CD4-positive, alpha-beta T cell treated with Interleukin-17A for 1 hour (primary cell): ENCODE measurements at regions not wholly inside any gene's neighbourhood (a gene's known extent, or its start where the extent isn't known, plus 50 kb on each side); places are given as distances from the start of the nearest gene placed in this dataset.

Source experiments
- DNase-seq: peaks from one replicate; pipeline ENCODE4 v3.0.0-alpha.2; 2020

DNA sequence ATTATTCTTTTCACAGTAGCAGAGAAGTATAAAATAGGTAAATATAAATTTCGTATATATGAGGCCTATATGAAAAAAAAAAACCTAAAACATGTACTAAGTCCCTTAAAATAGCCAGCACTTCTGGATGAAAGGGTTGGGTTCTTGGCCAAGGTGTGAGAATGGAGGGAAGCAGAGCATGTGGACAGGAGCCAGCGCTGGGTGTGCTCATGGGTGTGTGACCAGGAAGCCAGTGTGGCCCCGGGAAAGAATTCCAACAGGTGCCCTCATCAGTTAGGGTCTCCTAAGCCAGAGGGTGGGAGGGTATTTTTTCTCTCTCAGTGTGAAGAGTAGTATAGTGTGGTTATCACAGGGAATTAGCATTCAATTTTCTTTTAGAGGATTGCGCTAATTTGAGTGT is 401.9 kb upstream of the IGFBP3 start:
- DNase-seq: no peak

DNA sequence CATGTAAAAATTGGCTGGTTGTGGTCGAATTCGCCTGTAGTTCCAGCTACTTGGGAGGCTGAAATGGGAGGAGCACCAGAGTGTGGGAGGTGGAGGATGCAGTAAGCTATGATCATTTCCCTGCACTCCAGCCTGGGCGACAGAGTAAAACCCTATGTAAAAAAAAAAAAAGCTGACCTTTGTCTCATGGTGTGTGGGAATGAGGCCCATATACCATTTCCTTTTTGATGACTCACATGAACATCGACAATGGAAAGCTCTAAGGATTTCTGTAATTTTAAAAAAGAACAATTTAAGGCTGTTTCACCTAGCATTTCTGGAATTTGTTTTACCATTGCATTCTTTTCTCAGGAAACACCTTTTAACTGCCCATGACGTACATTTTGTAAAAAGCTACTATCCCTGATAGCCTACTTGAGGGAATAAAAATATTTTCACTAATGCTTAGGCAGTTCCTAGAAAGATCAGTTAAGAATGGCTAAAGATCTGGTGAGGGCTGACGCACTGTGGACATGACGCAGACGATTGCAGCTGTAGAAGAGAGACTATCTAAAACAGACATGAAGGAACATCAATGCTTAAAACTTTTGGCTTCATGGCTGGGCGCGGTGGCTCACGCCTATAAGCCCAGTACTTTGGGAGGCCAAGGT is 400.6 kb upstream of the IGFBP3 start:
- DNase-seq: no peak

DNA sequence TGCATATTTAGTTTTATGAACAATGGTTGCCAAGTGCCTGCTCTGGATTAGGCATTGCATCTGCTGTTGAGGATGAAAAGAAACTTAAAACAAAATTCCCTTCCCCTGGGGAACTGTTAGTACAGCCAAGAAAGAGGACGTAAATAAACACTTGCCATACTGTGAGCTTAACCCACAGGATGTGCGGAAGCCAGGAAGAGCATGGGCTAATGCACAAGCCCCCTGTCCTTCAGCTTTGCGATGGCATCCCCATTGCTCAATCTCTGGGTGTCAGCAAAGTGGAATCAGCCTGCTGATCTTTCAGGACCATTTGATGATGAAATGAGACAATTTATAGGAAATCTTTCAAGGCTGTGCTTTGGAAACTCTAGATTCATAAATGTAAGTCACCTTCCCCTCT is 399.9 kb upstream of the IGFBP3 start:
- no peak for DNase-seq

DNA sequence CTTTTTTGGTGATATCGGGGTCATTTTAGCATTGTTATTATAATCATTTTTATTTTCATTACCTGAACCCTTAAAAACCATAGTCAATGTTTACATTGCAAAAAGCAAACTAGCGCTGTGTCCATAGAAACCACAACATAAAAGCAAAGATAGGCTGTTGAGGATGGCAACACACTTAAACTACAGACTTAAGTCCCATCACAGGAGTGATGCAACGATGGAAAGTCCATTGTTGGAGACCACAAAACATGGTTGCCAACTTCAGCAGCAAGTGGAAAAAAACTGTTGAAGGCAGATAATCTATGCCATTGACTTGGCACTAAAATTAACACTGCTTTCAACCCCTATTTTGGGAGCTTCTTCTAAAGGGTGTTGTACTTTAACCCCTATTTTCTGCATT is 398.8 kb upstream of the IGFBP3 start:
- DNase-seq: no peak

DNA sequence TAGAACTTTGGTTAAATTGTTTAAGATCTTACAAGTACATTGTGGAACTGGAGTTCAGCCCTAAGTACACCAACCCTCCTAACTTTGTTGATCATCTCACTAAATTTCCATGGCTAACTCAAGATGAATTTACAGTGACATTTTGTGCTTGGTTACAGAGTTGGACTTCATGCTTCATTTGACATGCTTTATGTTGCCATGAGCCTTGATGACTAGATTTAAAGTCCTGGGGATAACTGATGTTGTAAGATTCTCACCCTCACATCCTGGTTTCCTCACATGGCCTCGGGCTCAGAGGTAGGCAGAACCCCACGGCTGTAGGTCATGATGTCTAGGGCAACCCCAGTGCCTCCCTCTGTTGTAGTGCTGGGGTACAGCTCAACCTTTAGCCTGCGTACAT is 397.2 kb upstream of the IGFBP3 start:
- DNase-seq: no peak

DNA sequence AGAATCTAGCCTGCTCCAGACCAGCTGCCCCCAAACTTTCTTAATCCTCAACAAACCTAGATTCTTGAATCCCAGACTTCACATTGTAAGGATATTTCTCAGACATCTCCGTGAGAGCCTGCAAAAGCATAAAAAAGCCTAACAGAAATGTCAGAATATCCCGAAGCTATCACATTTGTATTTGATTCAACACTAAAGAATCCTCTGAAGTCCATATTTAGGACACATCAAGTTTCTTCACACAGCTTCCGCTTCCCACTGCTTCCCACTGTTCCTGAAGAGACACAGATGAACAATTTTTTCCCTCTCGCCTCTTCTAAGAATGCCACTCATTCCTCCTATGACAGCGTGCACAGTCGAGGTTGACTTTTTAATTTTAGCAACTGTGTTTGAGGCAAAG is 396.2 kb upstream of the IGFBP3 start:
- no peak for DNase-seq

DNA sequence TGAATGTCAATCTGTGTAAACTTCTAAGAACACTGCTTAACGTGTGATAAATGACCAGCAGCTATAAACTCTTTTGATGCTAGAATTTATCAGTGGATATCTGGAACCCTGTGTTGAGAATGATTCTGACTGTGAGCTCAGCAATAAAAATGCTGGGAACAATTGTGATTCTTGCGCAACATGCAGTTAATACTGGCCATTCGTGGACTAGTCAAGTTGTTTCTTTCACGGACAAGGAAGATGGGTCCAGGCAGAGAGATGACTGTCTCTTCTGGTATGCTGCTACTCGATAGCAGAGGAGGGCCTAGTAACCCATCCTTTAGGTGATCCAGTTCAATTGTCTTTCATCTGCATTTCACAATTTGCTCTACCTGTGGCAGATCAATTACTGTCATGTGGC is 394.8 kb upstream of the IGFBP3 start:
- DNase-seq: no peak

DNA sequence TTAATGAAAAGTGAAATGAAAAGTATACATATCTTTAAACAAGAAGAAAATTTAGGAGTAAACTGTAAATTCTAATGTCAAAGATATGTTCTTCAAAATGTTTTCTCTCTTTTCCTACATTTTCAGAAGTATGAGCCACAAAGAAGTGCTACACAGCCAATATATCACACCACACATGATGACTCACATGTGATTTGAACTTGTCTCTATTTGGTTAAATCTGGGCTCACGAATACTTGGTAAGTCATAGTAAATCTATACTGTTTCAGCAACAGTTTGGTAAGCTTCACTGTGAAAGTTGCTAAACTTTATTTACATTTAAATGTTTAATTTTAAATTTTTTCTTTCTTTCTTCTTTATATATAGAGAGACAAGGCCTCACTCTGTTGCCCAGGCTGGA is 380.6 kb upstream of the IGFBP3 start:
- no peak for DNase-seq

DNA sequence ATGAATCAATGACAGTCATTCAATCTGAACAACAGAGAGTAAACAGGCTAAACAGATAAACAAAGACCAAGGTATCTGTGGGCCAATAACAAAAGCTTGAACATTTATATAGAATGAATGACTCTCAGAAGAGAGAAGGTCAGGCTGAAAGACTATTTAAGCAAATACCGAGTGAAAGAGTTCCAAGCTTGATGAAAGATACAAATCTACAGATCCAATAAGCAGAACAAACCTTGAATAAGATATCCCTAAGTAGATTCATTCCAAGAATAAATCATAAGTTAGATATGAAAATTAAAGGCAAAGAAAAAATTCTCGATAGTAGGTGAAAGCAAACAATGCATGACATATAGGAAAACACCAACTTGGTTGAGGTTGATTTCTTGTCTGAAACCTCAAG is 376.4 kb upstream of the IGFBP3 start:
- no peak for DNase-seq

DNA sequence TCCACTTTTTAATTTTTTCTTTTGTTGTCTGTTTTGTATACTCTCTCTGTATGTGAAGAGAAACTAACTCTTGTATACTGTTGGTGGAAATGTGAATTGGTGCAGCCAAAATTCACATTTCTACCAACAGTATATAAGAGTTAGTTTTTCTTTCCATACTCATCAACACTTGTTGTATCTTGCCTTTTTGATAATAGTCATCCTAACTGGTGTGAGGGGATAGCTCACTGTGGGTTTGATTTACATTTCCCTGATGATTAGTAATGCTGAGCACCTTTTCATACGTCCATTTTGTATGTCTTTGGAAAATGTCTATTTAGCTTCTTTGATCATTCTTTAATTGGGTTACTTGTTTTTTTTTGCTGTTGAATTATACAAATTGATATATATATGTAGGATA is 375.5 kb upstream of the IGFBP3 start:
- DNase-seq: no peak

DNA sequence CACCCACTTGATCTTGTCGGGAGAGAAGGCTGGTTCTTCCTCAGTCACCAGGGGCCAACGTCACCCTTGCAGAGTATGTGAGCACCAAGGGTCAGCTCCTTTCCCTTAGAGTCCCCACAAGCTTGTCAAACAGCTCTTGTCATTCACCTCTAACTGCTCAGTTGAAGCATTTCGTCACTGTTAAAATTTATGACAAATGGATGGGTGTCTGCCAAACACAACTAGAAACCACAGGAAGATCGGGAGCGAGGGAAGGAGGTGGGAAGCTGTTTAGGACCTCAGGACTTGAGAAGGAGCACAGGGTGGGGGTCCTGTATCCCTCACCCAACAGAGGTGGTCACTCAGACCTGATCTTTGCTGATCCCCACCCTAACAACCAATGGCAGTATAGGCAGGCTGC is 373.3 kb upstream of the IGFBP3 start:
- no peak for DNase-seq

DNA sequence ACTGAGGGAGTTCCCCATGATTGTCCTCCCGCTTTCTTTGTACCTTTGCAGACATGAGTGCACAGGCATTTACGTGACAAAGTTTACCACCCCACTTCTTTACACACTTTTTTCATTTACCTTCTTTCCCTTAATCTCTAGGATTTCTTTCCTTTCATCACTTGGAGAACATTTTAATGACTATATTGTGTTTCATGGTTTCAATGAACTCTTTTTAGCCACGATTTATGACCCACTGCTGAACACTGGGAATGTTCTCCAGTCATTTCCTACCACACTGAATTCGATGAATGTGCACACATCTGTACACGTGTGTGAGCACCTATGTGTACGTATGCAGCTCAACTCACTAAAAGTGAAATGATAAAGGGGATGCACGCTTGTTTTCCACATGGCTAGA is 371.7 kb upstream of the IGFBP3 start:
- no peak for DNase-seq

DNA sequence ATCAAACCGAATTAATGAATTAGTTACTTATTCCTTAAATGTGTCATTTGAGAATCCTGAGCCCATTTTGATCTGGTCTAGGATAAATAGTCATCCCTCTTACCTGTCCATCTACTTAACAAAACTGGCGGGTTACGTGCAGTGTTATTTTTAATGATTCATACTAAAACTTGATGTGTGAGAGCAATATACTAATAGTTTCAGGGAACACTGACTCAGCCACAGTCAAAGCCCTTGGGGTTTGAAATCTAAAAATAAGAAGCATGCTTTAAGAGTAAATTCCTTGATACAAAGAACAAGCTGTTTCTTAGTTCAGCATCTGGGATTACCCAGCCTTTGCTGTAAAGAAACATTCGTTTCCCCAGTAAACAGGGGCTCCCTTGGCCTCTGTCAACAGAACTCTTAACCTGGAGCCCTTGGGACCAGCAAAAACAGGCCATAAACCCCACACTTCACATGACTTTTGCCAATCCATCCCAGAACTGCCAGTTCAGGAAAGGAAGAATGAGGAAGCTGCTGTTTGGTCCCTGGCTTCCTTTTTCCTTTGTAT is 370.6 kb upstream of the IGFBP3 start:
- no peak for DNase-seq

DNA sequence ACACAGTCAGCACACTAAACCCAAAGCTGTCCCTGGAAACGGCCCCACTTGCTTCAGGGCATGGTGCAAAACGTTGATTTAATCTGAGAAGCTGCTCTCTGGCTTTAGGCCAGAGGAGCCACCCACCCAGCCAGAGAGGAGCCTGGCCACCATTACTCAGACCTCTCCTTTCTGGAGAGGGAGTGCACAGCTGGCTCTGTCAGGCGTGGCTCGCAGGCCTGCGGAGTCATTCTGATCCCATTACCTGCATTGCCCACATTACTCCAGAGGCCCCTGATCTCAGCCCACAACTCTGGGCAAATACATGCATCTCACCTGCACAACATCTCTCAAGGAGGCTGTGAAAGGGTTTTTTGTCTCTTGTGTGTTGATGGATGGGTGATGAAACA is 370.0 kb upstream of the IGFBP3 start:
- no peak for DNase-seq

DNA sequence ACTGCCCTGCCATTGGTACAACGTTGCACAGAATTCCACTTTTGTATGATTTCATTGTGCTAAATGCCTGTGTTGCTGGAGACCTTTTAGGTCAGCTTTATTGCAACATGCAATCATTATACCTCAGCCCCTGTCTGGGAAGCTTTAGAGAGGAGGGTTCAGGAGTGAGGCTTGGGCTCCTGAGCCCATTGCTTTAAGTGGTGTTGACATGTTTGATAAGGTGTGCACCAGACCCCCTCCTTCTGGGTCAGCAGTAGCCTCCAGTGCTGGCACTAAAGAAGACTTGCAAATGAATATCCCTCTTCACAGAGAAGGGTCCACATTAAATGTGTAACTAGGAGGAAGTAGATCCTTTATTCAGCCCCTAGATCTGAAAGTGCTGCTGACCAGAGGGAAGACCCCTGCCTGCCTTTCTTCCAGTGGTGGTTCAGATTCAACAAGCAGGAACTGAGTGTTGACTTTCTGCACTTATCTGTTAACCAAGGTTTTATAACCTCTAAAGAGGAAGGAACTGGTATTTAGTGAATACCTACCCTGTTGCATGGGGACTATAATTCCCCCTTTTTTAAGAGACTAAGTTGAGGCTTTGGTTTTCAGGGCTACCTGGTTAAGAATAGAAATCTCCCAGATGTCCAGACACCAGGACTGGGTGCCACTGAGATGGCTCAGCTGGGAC is 369.4 kb upstream of the IGFBP3 start:
- no peak for DNase-seq

DNA sequence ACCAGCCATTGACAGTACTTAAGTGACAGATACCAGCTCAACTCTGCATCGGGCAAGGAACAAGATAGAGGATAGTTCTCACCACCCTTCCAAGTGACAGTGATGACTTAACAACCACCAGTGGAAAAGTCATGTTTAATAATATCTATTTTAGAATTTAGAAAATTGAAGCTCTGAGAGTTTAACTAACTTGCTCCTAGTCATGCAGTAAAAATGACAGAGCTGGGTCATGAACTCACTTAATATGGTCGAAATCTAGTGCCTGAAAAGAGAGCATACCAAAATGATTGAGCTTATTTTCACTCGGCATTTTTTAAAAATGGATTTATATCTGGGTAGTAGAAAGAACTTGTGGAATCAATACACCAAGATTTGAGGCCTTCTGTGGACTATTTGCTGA is 367.8 kb upstream of the IGFBP3 start:
- no peak for DNase-seq

DNA sequence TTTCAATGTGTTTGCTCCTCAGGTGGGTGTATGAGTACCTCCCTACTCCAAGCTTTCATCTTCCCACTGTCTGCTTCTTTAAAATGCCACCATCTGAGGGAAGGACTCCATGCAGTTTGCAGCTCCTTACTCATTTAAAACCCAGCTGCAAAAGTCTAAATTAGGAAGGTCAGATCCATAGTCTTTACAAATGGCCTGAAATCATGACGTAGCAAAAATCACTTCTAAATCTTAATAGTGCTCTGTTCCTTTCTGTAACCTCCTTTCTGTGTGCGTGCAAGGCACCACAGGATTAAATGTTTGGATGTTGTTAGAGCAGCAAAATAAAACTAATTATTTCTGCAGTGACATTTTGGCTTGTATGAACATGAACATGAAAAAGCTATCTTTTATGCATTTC is 366.9 kb upstream of the IGFBP3 start:
- no peak for DNase-seq

DNA sequence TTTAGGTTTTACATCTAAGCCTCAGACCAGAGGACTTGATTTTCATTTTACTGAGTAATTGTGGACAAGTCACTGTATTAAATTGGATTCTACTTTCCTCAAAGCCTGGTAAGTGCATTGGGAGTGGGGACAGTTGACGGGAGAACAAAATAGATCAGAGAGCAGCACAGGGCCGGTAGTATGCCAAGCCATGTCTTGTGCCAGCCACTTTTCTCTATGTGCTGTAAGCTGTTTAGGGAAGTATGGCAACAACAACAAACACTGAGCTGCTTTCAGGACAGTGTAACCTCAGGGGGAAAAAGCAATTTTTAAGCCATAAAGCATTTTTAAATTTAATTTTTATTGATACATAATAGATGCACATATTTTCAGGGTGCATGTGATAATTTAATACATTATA is 365.9 kb upstream of the IGFBP3 start:
- no peak for DNase-seq

DNA sequence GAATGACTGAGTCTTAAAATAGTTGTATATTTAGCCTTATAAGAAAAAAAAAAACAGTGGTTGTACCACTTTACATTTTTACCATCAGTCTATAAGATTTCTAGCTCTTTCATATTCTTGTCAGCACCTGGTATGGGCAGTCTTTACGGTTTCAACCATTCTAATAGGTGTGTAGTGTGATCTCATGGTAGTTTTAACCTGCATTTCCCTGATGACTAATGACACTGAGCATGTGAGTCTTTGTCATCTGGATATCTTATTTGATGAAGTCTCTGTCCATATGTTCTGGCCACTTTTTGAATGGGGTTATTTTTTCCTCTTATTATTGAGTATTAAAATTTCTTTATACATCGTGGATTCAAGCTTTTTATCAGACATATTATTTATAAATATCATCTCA is 365.3 kb upstream of the IGFBP3 start:
- no peak for DNase-seq

DNA sequence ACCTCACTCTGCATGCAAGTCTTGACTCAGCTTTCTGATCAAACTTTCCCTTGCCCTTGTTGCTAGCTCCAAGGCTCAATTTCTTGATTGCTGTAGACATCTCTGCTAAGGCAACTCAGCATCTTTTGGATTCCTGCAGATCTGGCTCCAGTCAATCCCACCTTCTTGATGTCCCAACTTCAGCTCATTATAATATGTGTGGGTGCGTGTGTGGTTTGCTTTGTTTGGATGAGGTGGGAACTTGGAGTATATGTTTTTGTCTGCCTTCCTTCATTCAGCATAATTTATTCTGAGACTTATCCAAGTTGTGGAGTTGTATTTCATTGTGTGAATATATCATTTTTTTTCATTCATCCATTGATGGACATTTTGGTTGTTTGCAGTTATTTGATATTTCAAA is 364.8 kb upstream of the IGFBP3 start:
- DNase-seq: no peak

DNA sequence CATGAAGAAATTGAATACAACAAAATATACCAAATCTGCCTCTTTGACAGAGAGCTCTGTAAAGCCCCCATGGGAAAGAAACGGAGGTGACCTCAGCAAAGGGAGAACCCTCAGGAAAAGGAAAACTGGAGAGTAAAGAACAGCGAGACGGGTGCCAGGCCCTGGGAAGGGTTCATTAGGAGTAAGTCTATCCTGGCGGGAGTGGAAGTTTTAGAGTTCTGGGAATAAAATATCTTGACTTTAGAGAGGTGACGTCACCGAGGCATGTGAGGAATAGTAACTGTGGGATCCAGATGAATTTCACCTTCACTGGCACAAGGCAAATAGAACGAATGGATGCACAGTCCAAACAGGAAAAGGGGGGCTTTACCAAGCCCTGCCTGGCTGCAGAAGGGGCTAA is 362.8 kb upstream of the IGFBP3 start:
- no peak for DNase-seq

DNA sequence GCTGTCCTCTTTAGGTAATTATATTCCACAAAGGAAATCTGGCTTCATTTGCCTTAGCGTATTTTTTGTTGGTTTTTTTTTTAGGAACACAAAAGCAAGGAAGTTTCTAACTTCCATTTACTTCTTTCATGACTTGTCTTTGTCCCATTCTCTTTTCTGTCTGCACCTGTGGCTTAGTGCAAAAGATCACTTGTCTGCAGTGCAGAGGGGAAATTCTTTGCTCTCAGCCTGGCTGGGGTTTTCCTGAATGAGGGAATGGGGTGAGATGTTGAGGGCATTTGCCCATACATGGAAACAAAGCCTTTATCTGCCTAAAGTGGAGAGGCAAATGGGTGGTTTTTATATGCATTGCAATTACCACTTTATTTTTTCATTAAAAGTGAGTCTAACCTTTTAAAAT is 361.1 kb upstream of the IGFBP3 start:
- DNase-seq: no peak

DNA sequence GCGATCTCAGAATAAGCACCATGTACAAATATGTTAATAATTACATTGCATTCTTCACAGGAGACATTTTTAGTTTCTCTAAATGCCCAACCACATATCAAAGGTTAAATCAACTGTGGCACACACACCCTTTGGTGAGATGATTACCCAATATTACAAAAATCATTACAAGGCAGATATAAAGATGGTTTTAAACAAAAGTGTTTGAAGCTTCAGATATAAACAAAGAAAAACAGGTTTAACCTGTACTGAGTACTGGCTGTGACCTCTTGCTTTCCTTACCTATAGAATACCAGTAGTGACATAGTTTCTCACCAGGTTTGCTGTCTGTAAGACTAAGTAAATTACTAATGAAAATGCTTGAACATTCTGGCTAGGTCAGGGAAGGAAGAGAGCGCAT is 360.0 kb upstream of the IGFBP3 start:
- no peak for DNase-seq

DNA sequence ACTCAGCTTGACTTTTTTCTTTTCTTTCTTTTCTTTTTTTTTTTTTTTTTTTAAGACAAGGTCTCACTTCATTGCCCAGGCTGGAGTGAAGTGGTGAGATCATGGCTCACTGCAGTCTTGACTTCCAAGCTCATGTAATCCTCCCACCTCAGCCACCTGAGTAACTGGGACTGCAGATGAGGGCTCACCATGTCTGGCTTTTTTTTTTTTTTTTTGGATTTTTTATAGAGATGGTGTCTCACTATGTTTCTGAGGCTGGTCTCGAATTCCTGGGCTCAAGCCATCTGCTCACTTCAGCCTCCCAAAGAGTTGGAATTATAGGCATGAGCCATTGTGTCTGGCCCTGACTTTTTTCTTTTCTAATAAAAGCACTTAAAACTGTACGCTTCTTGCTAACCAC is 358.2 kb upstream of the IGFBP3 start:
- DNase-seq: no peak

DNA sequence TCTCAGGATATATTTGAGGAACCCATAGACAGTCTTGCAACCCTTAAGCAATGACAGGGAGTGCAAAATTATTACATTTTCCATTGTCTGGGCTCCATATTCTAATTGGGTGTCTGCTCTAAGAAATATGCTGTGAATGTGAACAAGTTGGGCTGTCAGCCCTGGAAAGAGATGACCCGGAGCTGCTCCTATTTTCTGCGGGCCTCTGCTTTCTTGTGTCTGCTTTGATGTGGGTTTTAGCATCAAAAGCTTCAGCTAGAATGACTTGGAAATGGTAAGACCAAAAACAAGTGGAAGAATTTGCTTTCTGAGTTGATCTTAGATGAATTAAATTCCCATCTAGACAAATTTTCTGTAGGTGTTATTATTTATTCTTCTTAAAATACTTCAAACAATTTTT is 343.6 kb upstream of the IGFBP3 start:
- DNase-seq: no peak
